Heart left ventricle (tissue), 16 donors: ENCODE measurements at regions not wholly inside any gene's neighbourhood (a gene's known extent, or its start where the extent isn't known, plus 50 kb on each side); places are given as distances from the start of the nearest gene placed in this dataset.

ENCODE experiments used
- ATAC-seq, 4 donors: fragments of 200-7000 bp; cut with Tn5 transposase; one replicate each; pipeline ENCODE4 v1.9.1; 2020 to 2022; ENCODE audit warnings: moderate library complexity in 4 of 4, mild to moderate bottlenecking in 3 of 4, moderate number of reproducible peaks in 1 of 4
- DNase-seq, 5 donors: peaks; one replicate each; pipeline ENCODE4 v3.0.0-alpha.2; 2020
- H3K27ac ChIP-seq, 12 donors: fragments of 200-600 bp; sonication (generic) in 4 of 12; one replicate each; pipeline versions ENCODE4 v1.5.0 to v1.8.0; 2016 to 2022; ENCODE audit warnings: mild to moderate bottlenecking in 2 of 12
- H3K27me3 ChIP-seq, 9 donors: fragments of 200-600 bp; sonication (generic) in 2 of 9; one replicate each; pipeline versions ENCODE4 v1.5.1 to v1.8.0; 2016 to 2022; ENCODE audit warnings: mild to moderate bottlenecking in 3 of 9
- H3K36me3 ChIP-seq, 9 donors: fragments of 200-600 bp; sonication (generic) in 2 of 9; one replicate each; pipeline versions ENCODE4 v1.5.0 to v1.8.0; 2018 to 2022; ENCODE audit warnings: mild to moderate bottlenecking in 2 of 9
- H3K4me1 ChIP-seq, 12 donors: fragments of 200-600 bp; sonication (generic) in 4 of 12; one replicate each; pipeline versions ENCODE4 v1.5.0 to v1.8.0; 2016 to 2022; ENCODE audit warnings: mild to moderate bottlenecking in 3 of 12
- H3K4me3 ChIP-seq, 12 donors: fragments of 200-600 bp; sonication (generic) in 4 of 12; one replicate each; pipeline versions ENCODE4 v1.5.0 to v1.8.0; 2017 to 2022; ENCODE audit warnings: mild to moderate bottlenecking in 9 of 12, moderate library complexity in 4 of 12
- H3K9me3 ChIP-seq, 12 donors: fragments of 200-600 bp; sonication (generic) in 4 of 12; one replicate each; pipeline versions ENCODE4 v1.5.0 to v1.8.0; 2016 to 2022; ENCODE audit warnings: mild to moderate bottlenecking in 1 of 12
- CTCF ChIP-seq, 12 donors: fragments of 200-600 bp; sonication (generic) in 4 of 12; IDR thresholded peaks; one replicate each; pipeline versions ENCODE4 v1.5.0 to v1.8.0; 2018 to 2022; ENCODE audit warnings: antibody characterized with exemption in 12 of 12, mild to moderate bottlenecking in 5 of 12
- POLR2A ChIP-seq, 2 donors: fragments of 450-650 bp; IDR thresholded peaks; one replicate each; pipeline ENCODE4 v1.6.1; 2017; ENCODE audit warnings: antibody characterized with exemption in 2 of 2, mild to moderate bottlenecking in 2 of 2, moderate library complexity in 2 of 2
- WGBS, 4 donors: extraction: QIAGEN DNeasy Blood & Tissue Kit in 2 of 4; methylation state at CpG; one replicate each; pipeline versions ENCODE4 v1.1.5 to v1.1.7; 2013 to 2018; 5-methylcytosine and 5-hydroxymethylcytosine counted together
- intact Hi-C, 10 donors: fragments of 100-400 bp; cut with DNase I; formaldehyde crosslinking; loops; one replicate each; pipeline versions ENCODE4 v1.11.1 to v1.14.2; 2022
- donor health status: ischemic (EF 13 %, LVEDD 7.1; RV severe dilation, severe dysfunction).
- donor health status: healthy with polysubstance abuse.
- donor health status: DM: no; HTN: yes; CAD: no.
- donor health status: DM: no; HTN: no; CAD: no.
- donor health status: ischemic (EF 25% LVEDD 6.9; RV normal size, moderate dysfunction).
- donor health status: ischemic (EF 25% LVEDD 5.7; RV mildly dilated, moderate dysfunction).
- donor health status: healthy.
- donor health status: DM: yes; HTN: yes; CAD: no.
- donor health status: ischemic (EF 35%, LVEDD 5.7; RV mildly dilated, moderate dysfunction).
- donor health status: nonischemic (EF 11% LVEDD 7.7; RV severe dilation, severe dysfunction).
- donor health status: DM: yes; HTN: yes; CAD: no.
- donor health status: PGD.
- donor health status: ischemic (EF 29% LVEDD 5.4; RV normal size, mild dysfunction).
- donor health status: nonischemic (EF 23%, LVEDD 6.1; RV moderate dilation, normal function).

DNA sequence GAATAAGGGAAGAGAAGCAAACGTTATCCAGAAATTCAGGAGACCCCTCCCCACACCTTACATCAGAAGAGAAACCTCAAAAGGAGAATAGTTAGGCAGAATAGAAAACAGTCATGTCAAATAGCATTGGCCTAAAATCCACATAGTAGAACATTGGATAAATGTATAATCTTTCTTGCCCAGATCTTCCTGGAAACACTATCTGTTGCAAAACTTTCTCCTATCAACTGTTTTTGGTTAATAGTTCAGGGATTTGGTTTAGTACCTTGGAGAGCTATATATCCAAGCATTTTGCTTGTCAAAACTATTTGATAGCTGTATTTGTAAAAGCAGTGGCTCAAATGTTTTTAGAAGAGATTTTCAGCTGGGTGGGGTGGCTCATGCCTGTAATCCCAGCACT is 74.3 kb upstream of the PHACTR2 start:
- WGBS, 4 donors: 82 to 97% (median 90%) methylated on average over 1 of the region's 1 CpG
- Histone ChIP-seq H3K4me1 (peaks cover 0 to 19% (median 13%) of the 10 kb centered on the region in 12 donors), H3K27ac (no peak overlapping the region), H3K36me3 (no peaks in the 10 kb centered on the region), H3K9me3 (no peaks in the 10 kb centered on the region), H3K27me3 (no peaks in the 10 kb centered on the region), H3K4me3 (no peak overlapping the region)
- DNase-seq (no peak), ATAC-seq (no peak)
- intact Hi-C loops: no loop called here
- TF ChIP-seq CTCF (IDR thresholded peaks at IDR 0.05) (no peak), POLR2A (IDR thresholded peaks at IDR 0.05) (no peak)

- no peak for TF ChIP-seq CTCF (IDR thresholded peaks at IDR 0.05)
- TF ChIP-seq POLR2A (IDR thresholded peaks at IDR 0.05): no peak
- intact Hi-C loops: no loop called here
- H3K4me3 ChIP-seq: no peak overlapping the region
- H3K27me3 ChIP-seq: no peaks in the 10 kb centered on the region
- peaks cover 0 to 25% (median 8%) of the 10 kb centered on the region in 12 donors for H3K4me1 ChIP-seq
- no peaks in the 10 kb centered on the region for H3K36me3 ChIP-seq
- no peaks in the 10 kb centered on the region for H3K9me3 ChIP-seq
- no peak overlapping the region for H3K27ac ChIP-seq
- 44 to 76% (median 61%) methylated on average over 2 of the region's 2 CpGs for WGBS, 4 donors
- DNase-seq (no peak), ATAC-seq (no peak)
Measured at GRCh38 chr6:143601504-143601903, 76.3 kb upstream of the PHACTR2 start.

GRCh38 chr6:143600821-143601220 is 76.9 kb upstream of the PHACTR2 start:
- Histone ChIP-seq H3K4me3 (no peak overlapping the region), H3K27ac (no peak overlapping the region), H3K9me3 (no peaks in the 10 kb centered on the region), H3K4me1 (peaks cover 0 to 32% (median 14%) of the 10 kb centered on the region in 12 donors), H3K27me3 (no peaks in the 10 kb centered on the region), H3K36me3 (no peaks in the 10 kb centered on the region)
- intact Hi-C loops: no loop called here
- no peak for DNase-seq
- WGBS, 4 donors: 94 to 97% (median 97%) methylated on average over 2 of the region's 2 CpGs
- ATAC-seq: no peak
- TF ChIP-seq CTCF (IDR thresholded peaks at IDR 0.05) (no peak), POLR2A (IDR thresholded peaks at IDR 0.05) (no peak)

DNA sequence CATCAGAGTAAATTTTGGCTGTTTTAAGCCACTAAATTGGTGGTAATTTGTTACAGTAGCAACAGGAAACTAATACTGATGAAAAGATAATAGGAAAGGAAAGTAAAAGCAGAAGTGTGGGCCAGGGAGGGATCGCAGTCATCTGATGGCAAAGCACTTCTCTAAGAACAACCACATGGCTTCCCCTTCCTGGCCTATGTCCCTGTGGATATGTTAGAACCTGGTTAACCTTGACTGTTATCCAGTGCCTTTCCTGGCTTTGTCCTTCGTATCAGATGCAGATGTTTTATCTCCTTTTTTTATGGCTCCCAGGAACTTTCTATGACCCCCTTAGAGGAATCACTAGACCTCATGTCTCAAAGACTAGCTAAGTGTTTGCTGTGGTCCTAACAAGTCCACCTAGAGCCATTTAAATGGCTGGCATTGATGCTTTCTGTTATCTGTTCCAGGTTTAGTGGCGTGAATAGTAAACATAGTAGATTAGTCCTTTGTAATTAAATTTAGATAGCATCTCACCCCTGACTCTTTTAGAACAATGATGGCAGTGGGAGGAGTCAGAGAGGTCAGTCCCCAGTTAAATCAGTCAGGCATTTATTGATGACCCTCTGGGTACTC is 79.2 kb upstream of the PHACTR2 start:
- Histone ChIP-seq H3K36me3 (no peaks in the 10 kb centered on the region), H3K4me3 (no peak overlapping the region), H3K27me3 (no peaks in the 10 kb centered on the region), H3K4me1 (peaks cover 0 to 45% (median 21%) of the 10 kb centered on the region in 12 donors), H3K27ac (peak overlapping the region in 6 of 12 donors; percentile 6 to 46 (median 26)), H3K9me3 (no peaks in the 10 kb centered on the region)
- peak in 1 of 5 donors; percentile 32 for DNase-seq
- peak; percentile 41 to 85 (median 52) for ATAC-seq
- 53 to 68% (median 62%) methylated on average over 3 of the region's 3 CpGs for WGBS, 4 donors
- intact Hi-C loops: loop anchor here in 3 of 10 donors (5.0 kb wide), 3 partner anchors 79 to 244 kb away; partner anchors contain the start of genes LTV1 (in 1 of the 3) and PHACTR2 (in 1 of the 3)
- TF ChIP-seq POLR2A (IDR thresholded peaks at IDR 0.05) (no peak), CTCF (IDR thresholded peaks at IDR 0.05) (no peak)
